LNCaP clone FGC (cell line): ENCODE measurements at regions not wholly inside any gene's neighbourhood (a gene's known extent, or its start where the extent isn't known, plus 50 kb on each side); places are given as distances from the start of the nearest gene placed in this dataset.

ENCODE experiments used
- DNase-seq: peaks from one replicate; pipeline ENCODE4 v3.0.0-alpha.2; 2011; ENCODE audit warnings: low read depth
- H3K4me3 ChIP-seq: 2 replicates; pipeline ENCODE4 v1.5.1; 2011; ENCODE audit warnings: mild to moderate bottlenecking, low read depth, low read length, control low read depth
- CTCF ChIP-seq: IDR thresholded peaks from 2 replicates; pipeline ENCODE4 v1.5.1; 2012; ENCODE audit warnings: mild to moderate bottlenecking; ENCODE audit not compliant: control insufficient read depth, insufficient read depth; ENCODE audit errors: extremely low read depth

DNA sequence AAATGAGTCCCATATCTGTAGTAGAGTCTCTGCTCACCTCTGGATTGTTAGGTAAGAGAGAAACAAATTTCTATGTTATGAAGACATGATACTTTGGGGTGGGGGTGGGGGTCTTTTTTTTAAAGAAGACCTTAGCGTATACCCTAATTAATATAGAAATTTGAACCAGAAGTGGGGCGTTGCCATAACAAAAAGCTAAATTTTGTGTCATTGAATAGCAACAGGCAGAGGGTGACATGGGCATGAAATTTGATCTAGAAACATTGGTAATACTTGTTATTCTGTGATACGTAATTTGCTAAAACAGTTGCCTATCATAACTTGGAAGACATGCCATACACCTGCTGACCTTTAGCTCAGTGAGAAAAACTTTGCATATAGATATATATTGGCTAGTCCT lies 92.3 kb upstream of the SLC38A2 start:
- no peak overlapping the region for H3K4me3 ChIP-seq
- no peak for DNase-seq
- TF ChIP-seq CTCF: no peak

- DNase-seq: no peak
- TF ChIP-seq CTCF: no peak
- no peak overlapping the region for H3K4me3 ChIP-seq
These were observed 90.2 kb upstream of the SLC38A2 start for GRCh38 chr12:46462641-46463355.

DNA sequence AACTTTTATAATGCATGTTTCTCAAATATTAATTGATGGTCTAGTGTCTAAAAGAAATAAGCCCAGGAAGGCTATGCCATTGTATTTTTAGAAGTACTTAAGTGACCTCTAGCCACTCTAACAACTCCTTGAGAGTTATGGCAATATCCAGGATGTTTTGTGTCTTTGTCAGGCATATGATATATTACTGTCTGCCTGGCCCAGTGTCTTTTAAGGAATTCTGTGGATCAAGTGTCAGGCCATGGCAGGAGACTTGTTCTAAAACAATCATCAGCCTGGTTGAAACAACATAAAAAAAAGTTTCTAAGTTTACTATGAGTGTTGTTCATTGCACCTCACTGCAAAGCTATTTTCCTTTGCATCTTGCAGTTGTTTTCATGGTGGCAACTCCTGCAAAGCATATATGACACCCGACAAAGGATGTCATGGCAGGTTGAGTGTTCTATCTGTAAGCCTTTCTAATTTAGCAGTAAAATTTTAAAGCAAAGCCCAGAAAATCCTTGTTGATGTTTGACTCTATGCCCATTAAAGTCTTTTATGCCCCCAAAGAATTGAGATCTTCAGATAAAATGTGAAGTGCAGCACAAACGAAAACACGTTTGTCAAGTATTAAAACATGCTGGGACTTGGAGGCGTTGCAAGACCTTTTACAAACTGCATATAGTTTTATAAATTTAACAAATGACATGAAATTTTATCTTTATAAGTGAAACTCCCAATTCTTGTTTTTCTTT lies 89.5 kb upstream of the SLC38A2 start:
- no peak for TF ChIP-seq CTCF
- DNase-seq: no peak
- H3K4me3 ChIP-seq: no peak overlapping the region

DNA sequence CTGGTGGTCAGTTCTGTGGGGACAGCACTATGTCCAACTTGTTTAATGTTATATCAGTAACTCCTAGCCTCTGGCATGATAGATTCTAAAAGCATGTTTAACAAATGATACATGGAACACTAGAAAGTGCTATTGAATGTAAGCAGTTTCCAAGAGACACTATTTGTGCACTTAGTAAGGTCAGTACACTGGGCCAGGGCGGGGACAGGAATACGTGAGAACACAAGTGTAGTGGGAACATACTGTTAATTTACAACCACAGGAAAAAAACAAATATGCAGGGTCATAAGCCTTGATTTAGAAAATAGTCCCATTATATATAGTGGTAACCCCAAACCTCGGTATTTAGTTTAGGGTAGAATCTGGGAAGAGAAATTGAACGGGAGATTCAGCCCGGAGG lies 88.9 kb upstream of the SLC38A2 start:
- no peak overlapping the region for H3K4me3 ChIP-seq
- DNase-seq: no peak
- TF ChIP-seq CTCF: no peak

GRCh38 chr12:46460682-46461210 lies 88.2 kb upstream of the SLC38A2 start:
- no peak for DNase-seq
- H3K4me3 ChIP-seq: no peak overlapping the region
- TF ChIP-seq CTCF: no peak

DNA sequence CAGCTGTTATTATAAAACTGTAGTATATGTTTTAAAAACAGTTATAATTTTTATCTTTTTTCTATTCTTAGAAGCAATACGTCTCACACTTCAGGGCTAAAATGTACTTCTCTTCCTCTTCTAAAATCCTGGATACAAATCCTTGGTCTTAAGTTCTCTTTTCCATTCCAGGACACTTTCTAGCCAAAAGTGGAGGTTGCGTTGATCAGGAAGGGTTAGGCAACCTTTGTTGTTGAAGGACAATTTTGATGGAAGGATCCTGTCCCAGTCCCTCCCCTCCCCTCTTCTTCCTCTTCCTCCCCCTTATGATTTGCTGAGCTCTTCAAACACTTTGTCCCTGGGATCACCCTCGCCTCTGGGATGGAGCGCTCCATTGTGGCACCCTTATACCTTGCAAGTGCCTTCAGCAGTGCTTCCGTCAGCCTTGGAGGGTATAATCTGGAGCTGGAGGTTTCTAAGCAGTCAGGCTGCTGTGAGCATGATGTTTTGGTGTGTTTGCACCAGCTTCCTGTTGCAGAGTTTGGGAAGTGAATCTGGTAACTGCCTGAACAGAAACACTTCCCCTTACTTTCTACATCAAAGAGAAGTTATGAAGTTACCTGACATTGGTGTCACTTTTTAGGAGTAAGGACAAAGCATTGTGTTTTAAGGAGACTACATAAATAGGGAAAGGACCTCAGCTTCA lies 87.4 kb upstream of the SLC38A2 start:
- no peak overlapping the region for H3K4me3 ChIP-seq
- DNase-seq: no peak
- no peak for TF ChIP-seq CTCF
